GM12873 (cell line): ENCODE measurements at regions not wholly inside any gene's neighbourhood (a gene's known extent, or its start where the extent isn't known, plus 50 kb on each side); places are given as distances from the start of the nearest gene placed in this dataset.

Source experiments
- CTCF ChIP-seq: IDR thresholded peaks from 2 replicates; pipeline ENCODE4 v1.5.1; 2012; ENCODE audit warnings: low read depth, mild to moderate bottlenecking, moderate library complexity, low read length, control low read depth; ENCODE audit not compliant: insufficient read depth; ENCODE audit errors: missing control alignments

GRCh38 chr15:47824147-47824546, 106.8 kb downstream of the SEMA6D start:
- no peak for TF ChIP-seq CTCF

GRCh38 chr15:47829667-47830066, 112.4 kb downstream of the SEMA6D start:
- no peak for TF ChIP-seq CTCF

GRCh38 chr15:47834093-47834492, 116.8 kb downstream of the SEMA6D start:
- TF ChIP-seq CTCF = no peak

- TF ChIP-seq CTCF = no peak
Measured at GRCh38 chr15:47839233-47839825, 122.0 kb downstream of the SEMA6D start.

- no peak for TF ChIP-seq CTCF
Measured at GRCh38 chr15:47843124-47843663, 125.9 kb downstream of the SEMA6D start.

- TF ChIP-seq CTCF = no peak
Measured at GRCh38 chr15:47844437-47844836, 127.1 kb downstream of the SEMA6D start.

GRCh38 chr15:47846128-47846868, 129.0 kb downstream of the SEMA6D start:
- TF ChIP-seq CTCF = no peak
